H9 (cell line): ENCODE measurements at regions not wholly inside any gene's neighbourhood (a gene's known extent, or its start where the extent isn't known, plus 50 kb on each side); places are given as distances from the start of the nearest gene placed in this dataset.

ENCODE experiments used
- DNase-seq: peaks from one replicate; pipeline ENCODE4 v3.0.0-alpha.2; 2017
- H2AFZ ChIP-seq: one replicate; pipeline ENCODE4 v1.6.1; 2013; ENCODE audit warnings: mild to moderate bottlenecking, low read length, control low read depth, moderate library complexity
- H2AK5ac ChIP-seq: 2 replicates; pipeline ENCODE4 v1.6.1; 2013; ENCODE audit warnings: low read length, control low read depth, mixed read lengths; ENCODE audit not compliant: insufficient read length
- H2BK120ac ChIP-seq: one replicate; pipeline ENCODE4 v1.6.1; 2013; ENCODE audit warnings: low read depth, mild to moderate bottlenecking, low read length, control low read depth, inconsistent platforms; ENCODE audit not compliant: poor library complexity, severe bottlenecking
- H2BK12ac ChIP-seq: 2 replicates; pipeline ENCODE4 v1.6.1; 2013; ENCODE audit warnings: low read length, control low read depth, mixed read lengths, low read depth; ENCODE audit not compliant: insufficient read length
- H2BK15ac ChIP-seq: 2 replicates; pipeline ENCODE4 v1.6.1; 2013; ENCODE audit warnings: low read depth, low read length, control low read depth
- H2BK20ac ChIP-seq: one replicate; pipeline ENCODE4 v1.6.1; 2013; ENCODE audit warnings: low read depth, mild to moderate bottlenecking, low read length, control low read depth, inconsistent platforms; ENCODE audit not compliant: poor library complexity, severe bottlenecking
- H2BK5ac ChIP-seq: 2 replicates; pipeline ENCODE4 v1.6.1; 2013; ENCODE audit warnings: low read length, control low read depth, mixed read lengths; ENCODE audit not compliant: insufficient read length
- H3K14ac ChIP-seq: 2 replicates; pipeline ENCODE4 v1.6.1; 2013; ENCODE audit warnings: low read length, control low read depth; ENCODE audit not compliant: insufficient read depth
- H3K18ac ChIP-seq: 2 replicates; pipeline ENCODE4 v1.6.1; 2013; ENCODE audit warnings: low read depth, mild to moderate bottlenecking, mixed read lengths, low read length, control low read depth; ENCODE audit not compliant: insufficient read length
- H3K23ac ChIP-seq: 2 replicates; pipeline ENCODE4 v1.6.1; 2013; ENCODE audit warnings: low read length, control low read depth, mixed read lengths, low read depth; ENCODE audit not compliant: insufficient read length
- H3K23me2 ChIP-seq: 2 replicates; pipeline ENCODE4 v1.6.1; 2013; ENCODE audit warnings: low read depth, mild to moderate bottlenecking, mixed read lengths, low read length, control low read depth; ENCODE audit not compliant: insufficient read length, poor library complexity, severe bottlenecking
- H3K27ac ChIP-seq: 2 replicates; pipeline ENCODE4 v1.5.1; 2013; ENCODE audit warnings: low read length, control low read depth, mixed read lengths, low read depth; ENCODE audit not compliant: insufficient read length
- H3K27me3 ChIP-seq: 2 replicates; pipeline ENCODE4 v1.6.1; 2013; ENCODE audit warnings: low read length, control low read depth, inconsistent platforms; ENCODE audit not compliant: insufficient read depth
- H3K4ac ChIP-seq: 2 replicates; pipeline ENCODE4 v1.6.1; 2013; ENCODE audit warnings: low read depth, mild to moderate bottlenecking, control low read depth, inconsistent platforms, low read length, moderate library complexity
- H3K4me1 ChIP-seq: 2 replicates; pipeline ENCODE4 v1.6.1; 2013; ENCODE audit warnings: low read length, control low read depth, inconsistent platforms; ENCODE audit not compliant: insufficient read depth
- H3K4me2 ChIP-seq: 2 replicates; pipeline ENCODE4 v1.6.1; 2013; ENCODE audit warnings: low read length, control low read depth, mixed read lengths; ENCODE audit not compliant: insufficient read length, insufficient read depth
- H3K56ac ChIP-seq: 2 replicates; pipeline ENCODE4 v1.6.1; 2013; ENCODE audit warnings: low read depth, mild to moderate bottlenecking, mixed read lengths, low read length, control low read depth; ENCODE audit not compliant: insufficient read length
- H3K79me1 ChIP-seq: 2 replicates; pipeline ENCODE4 v1.6.1; 2013; ENCODE audit warnings: low read depth, mild to moderate bottlenecking, moderate library complexity, low read length, control low read depth, inconsistent platforms; ENCODE audit not compliant: insufficient read depth, poor library complexity, severe bottlenecking
- H3K79me2 ChIP-seq: 2 replicates; pipeline ENCODE4 v1.6.1; 2013; ENCODE audit warnings: low read length, control low read depth, inconsistent platforms; ENCODE audit not compliant: insufficient read depth
- H3K9ac ChIP-seq: 2 replicates; pipeline ENCODE4 v1.6.1; 2013; ENCODE audit warnings: low read length, control low read depth, mixed read lengths; ENCODE audit not compliant: insufficient read length; ENCODE audit errors: extremely low read depth
- H3K9me3 ChIP-seq: one replicate; pipeline ENCODE4 v1.6.1; 2013; ENCODE audit warnings: low read depth, low read length, inconsistent platforms; ENCODE audit not compliant: control insufficient read depth
- H3T11ph ChIP-seq: one replicate; pipeline ENCODE4 v1.6.1; 2013; ENCODE audit warnings: mild to moderate bottlenecking, low read length, control low read depth, inconsistent platforms
- H4K20me1 ChIP-seq: one replicate; pipeline ENCODE4 v1.6.1; 2013; ENCODE audit not compliant: control insufficient read depth, insufficient read length, insufficient read depth
- H4K5ac ChIP-seq: 2 replicates; pipeline ENCODE4 v1.6.1; 2013; ENCODE audit warnings: low read depth, mild to moderate bottlenecking, mixed read lengths, low read length, control low read depth; ENCODE audit not compliant: insufficient read length
- H4K8ac ChIP-seq: replicated peaks from 2 replicates; pipeline ENCODE4 v1.6.1; 2013; ENCODE audit warnings: low read length, control low read depth, mixed read lengths, low read depth; ENCODE audit not compliant: insufficient read length
- H4K91ac ChIP-seq: 2 replicates; pipeline ENCODE4 v1.6.1; 2013; ENCODE audit warnings: low read depth, mild to moderate bottlenecking, moderate library complexity, mixed read lengths, low read length, control low read depth; ENCODE audit not compliant: insufficient read length
- H3K27ac Mint-ChIP-seq, 3 experiments: 2 replicates in 2 of 3; 3 replicates in 1 of 3; pipeline ENCODE4 v1.8.0; 2020 to 2021; ENCODE audit warnings: mixed read lengths in 3 of 3, mild to moderate bottlenecking in 1 of 3, moderate library complexity in 1 of 3
- H3K27me3 Mint-ChIP-seq: 2 replicates; pipeline ENCODE4 v1.8.0; 2021; ENCODE audit warnings: low read depth, mild to moderate bottlenecking, moderate library complexity, mixed read lengths
- H3K36me3 Mint-ChIP-seq, 3 experiments: 2 replicates in 2 of 3; 3 replicates in 1 of 3; pipeline ENCODE4 v1.8.0; 2020 to 2021; ENCODE audit warnings: low read depth in 3 of 3, mixed read lengths in 3 of 3; ENCODE audit not compliant: insufficient read depth in 1 of 3
- H3K4me1 Mint-ChIP-seq, 2 experiments: 2 replicates each; pipeline ENCODE4 v1.8.0; 2020; ENCODE audit warnings: mixed read lengths in 2 of 2
- H3K4me3 Mint-ChIP-seq, 2 experiments: 2 replicates in 1 of 2; 3 replicates in 1 of 2; pipeline ENCODE4 v1.8.0; 2020 to 2021; ENCODE audit warnings: mild to moderate bottlenecking in 2 of 2, mixed read lengths in 2 of 2, moderate library complexity in 1 of 2
- H3K9me3 Mint-ChIP-seq, 2 experiments: 2 replicates in 1 of 2; 3 replicates in 1 of 2; pipeline ENCODE4 v1.8.0; 2020; ENCODE audit warnings: mild to moderate bottlenecking in 2 of 2, mixed read lengths in 2 of 2, moderate library complexity in 1 of 2
- CTCF ChIP-seq: fragments of 200-600 bp; sonication (generic); conservative IDR thresholded peaks from 3 replicates; pipeline ENCODE4 v1.8.0; 2021; ENCODE audit warnings: antibody characterized with exemption, mild to moderate bottlenecking
- WGBS: extraction: QIAGEN DNeasy Blood & Tissue Kit; methylation state at CpG from one replicate; pipeline ENCODE4 v1.1.7; 2013; ENCODE audit warnings: missing lambda C conversion rate, low lambda C conversion rate, mixed read lengths; ENCODE audit not compliant: insufficient read length; ENCODE audit errors: extremely low coverage; 5-methylcytosine and 5-hydroxymethylcytosine counted together

- no peak overlapping the region for H3K4me2 ChIP-seq
These were observed 302.6 kb downstream of the ENC1 start for GRCh38 chr5:74337984-74338310.

More at GRCh38 chr5:74337984-74338310, 302.6 kb downstream of the ENC1 start:
- no peak overlapping the region for H4K8ac ChIP-seq
- H3K4me1 ChIP-seq = no peaks in the 10 kb centered on the region; the same call in 1 of the 2 replicates
- no peak overlapping the region for H3T11ph ChIP-seq
- DNase-seq = no peak
- Mint-ChIP-seq H3K4me3 (no peak overlapping the region), H3K4me1 (peaks cover 8 to 9% of the 10 kb centered on the region in 2 experiments; a peak in 2 of 4 replicates), H3K9me3 (no peaks in the 10 kb centered on the region), H3K27ac (no peak overlapping the region), H3K27me3 (no peaks in the 10 kb centered on the region; the same call in 1 of the 2 replicates), H3K36me3 (no peaks in the 10 kb centered on the region)
- H2BK5ac ChIP-seq = no peak overlapping the region
- no CpG with 5 or more reads among the region's 1 CpG for WGBS
- no peaks in the 10 kb centered on the region for H3K23me2 ChIP-seq
- no peak overlapping the region for H3K4ac ChIP-seq
- H3K79me1 ChIP-seq = no peaks in the 10 kb centered on the region
- no peak overlapping the region for H2BK15ac ChIP-seq
- H3K9ac ChIP-seq = no peak overlapping the region
- H2BK20ac ChIP-seq = no peak overlapping the region
- no peaks in the 10 kb centered on the region for H4K20me1 ChIP-seq
- H3K27ac ChIP-seq = no peak overlapping the region
- H2AK5ac ChIP-seq = no peak overlapping the region
- H2BK12ac ChIP-seq = no peak overlapping the region
- no peaks in the 10 kb centered on the region for H3K27me3 ChIP-seq
- no peak overlapping the region for H3K56ac ChIP-seq
- H2AFZ ChIP-seq = no peak overlapping the region
- H3K9me3 ChIP-seq = no peaks in the 10 kb centered on the region
- no peak overlapping the region for H3K18ac ChIP-seq
- no peak overlapping the region for H3K23ac ChIP-seq
- TF ChIP-seq CTCF = no peak
- no peak overlapping the region for H4K91ac ChIP-seq
- H3K14ac ChIP-seq = no peak overlapping the region
- H2BK120ac ChIP-seq = no peak overlapping the region
- no peak overlapping the region for H4K5ac ChIP-seq
- H3K79me2 ChIP-seq = no peaks in the 10 kb centered on the region
